Coronary artery (tissue), 2 donors: ENCODE measurements at regions not wholly inside any gene's neighbourhood (a gene's known extent, or its start where the extent isn't known, plus 50 kb on each side); places are given as distances from the start of the nearest gene placed in this dataset.
"Not testable (repeated sequence)": the region's sequence is repeated elsewhere in the genome, so short reads cannot be mapped to it uniquely, and the experiment has no call there.

Experiments
- DNase-seq: peaks from one replicate; pipeline ENCODE4 v3.0.0-alpha.2; 2017; ENCODE audit warnings: low spot score
- H3K27ac ChIP-seq, 2 donors: fragments of 200-600 bp; sonication (generic); one replicate each; pipeline ENCODE4 v1.5.1; 2016 to 2019
- H3K4me3 ChIP-seq: fragments of 200-600 bp; sonication (generic); 2 replicates; pipeline ENCODE4 v1.5.1; 2016; ENCODE audit warnings: mild to moderate bottlenecking, moderate library complexity
- TF ChIP-seq, protein P1 (sequence below): fragments of 200-600 bp; sonication (generic); IDR thresholded peaks from one replicate; pipeline ENCODE4 v1.5.1; 2019; ENCODE audit warnings: antibody characterized with exemption

DNA sequence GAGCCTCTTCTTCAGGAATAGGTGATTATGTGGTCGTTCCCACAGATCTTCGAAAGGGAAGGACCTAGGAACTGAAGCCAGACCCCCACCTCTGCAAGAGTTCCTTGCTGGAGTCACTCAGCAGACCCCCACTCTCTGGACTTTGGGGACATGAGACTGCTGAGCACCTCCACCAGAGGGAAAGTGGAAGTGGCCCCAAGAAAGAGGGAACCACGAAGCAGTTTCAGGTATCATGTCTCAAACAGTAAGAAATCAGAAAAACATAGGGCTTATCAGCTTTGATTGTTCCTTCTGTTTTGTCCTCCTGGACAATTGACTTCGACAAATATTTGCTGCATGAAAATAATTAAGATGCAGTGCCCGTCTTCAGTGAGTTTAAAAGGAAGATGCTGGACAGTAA, 98.9 kb downstream of the CDRT15L2 start:
- H3K4me3 ChIP-seq, H3K27ac ChIP-seq, DNase-seq: not testable (repeated sequence)

DNA sequence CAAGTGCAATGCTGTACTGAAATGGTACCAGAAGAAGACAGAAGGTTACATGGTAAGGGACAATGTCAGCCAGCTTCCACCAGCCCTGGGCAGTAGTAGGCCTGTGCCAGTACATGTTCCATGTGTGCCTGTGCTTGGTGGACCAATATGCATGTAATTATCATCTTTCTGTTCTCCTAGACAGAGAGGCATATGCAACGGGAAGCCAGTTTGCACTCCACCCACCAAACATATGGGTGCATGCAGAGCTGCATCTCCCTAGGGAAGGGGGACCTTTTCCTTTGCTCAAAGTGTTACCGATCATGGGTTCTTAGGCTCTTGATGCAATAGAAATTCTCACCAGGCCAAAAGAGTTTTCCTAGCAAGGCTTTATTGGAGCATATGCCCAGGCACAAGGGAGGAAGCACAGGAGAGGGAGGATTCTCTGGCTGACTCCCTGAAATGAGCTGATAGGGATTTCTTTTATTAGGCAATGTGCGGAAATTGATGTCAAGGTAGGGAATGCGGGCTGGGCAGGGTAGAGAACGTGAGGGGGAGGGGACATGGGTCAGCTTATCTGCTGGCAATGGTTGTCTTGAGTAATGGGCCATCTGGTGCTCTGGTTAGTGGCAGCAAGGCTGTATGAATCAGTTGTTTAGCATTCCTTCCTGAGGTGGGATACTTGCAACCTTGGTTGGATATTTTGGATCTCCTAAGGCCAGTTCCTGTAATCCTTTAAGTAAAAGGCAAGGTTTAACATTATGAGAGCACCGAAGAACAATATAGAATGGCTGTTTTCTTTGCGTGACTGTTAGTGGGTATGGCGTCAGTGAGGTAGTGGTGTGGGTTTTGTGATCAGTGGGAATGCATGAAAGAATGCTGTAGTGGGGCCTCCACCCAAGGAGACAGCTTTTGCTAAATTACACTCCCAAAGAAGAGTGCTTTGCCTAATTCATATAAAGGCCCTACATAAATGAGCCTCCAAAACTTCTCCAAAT, 102.5 kb downstream of the CDRT15L2 start:
- not testable (repeated sequence) for H3K4me3 ChIP-seq, H3K27ac ChIP-seq, DNase-seq

DNA sequence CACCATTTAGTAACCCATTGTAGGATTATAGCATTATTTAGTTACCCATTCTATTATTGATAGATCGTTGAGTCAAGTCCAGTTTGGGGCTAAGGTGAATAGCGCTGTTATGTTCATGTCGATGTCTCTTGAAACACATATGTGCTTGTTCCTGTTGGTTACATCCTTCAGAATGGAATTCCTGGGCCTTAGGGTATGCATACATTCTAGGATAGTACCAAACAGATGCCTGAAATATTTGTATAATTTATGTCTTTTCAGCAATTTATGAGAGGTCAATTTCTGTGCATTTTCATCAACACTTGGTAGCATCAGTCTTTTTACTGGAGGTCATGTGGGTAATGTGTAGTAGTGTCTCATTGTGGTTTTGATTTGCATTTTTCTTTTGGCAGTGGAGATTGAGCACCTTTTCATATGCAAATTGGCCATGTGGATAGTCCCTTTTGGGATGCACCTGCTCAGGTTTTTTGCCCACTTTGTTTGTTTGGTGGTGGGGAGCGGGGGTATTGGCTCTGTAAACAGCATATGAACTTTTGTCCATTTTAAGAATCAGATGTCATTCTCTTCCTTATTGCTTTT, 104.2 kb downstream of the CDRT15L2 start:
- DNase-seq, H3K27ac ChIP-seq, H3K4me3 ChIP-seq: not testable (repeated sequence)

DNA sequence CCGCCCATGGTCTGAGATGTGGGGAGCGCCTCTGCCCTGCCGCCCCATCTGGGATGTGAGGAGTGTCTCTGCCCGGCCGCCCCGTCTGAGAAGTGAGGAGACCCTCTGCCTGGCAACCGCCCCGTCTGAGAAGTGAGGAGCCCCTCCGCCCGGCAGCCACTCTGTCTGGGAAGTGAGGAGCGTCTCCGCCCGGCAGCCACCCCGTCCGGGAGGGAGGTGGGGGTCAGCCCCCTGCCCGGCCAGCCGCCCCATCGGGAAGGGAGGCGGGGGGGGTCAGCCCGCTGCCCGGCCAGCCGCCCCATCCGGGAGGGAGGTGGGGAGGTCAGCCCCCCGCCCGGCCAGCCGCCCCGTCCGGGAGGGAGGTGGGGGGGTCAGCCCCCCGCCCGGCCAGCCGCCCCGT, 105.5 kb downstream of the CDRT15L2 start:
- not testable (repeated sequence) for DNase-seq, H3K4me3 ChIP-seq, H3K27ac ChIP-seq

DNA sequence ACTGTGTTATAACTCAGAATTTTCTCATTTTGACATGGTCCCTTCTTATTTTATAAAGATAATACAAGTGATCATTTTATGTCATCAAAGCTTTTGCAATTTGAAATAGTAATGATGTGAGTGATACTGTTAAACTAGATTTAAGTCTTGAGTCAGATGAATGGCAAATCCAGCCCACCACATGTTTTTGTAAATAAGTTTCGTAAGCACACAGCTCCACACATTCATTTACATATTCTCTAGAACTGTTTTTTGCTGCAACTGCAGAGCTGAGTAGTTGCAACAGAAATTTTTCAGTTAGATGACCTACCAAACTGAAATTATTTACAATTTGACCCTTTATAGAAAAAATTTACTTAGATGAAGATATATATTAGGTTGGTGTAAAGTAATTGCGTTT, 108.1 kb downstream of the CDRT15L2 start:
- not testable (repeated sequence) for DNase-seq, H3K27ac ChIP-seq, H3K4me3 ChIP-seq

DNA sequence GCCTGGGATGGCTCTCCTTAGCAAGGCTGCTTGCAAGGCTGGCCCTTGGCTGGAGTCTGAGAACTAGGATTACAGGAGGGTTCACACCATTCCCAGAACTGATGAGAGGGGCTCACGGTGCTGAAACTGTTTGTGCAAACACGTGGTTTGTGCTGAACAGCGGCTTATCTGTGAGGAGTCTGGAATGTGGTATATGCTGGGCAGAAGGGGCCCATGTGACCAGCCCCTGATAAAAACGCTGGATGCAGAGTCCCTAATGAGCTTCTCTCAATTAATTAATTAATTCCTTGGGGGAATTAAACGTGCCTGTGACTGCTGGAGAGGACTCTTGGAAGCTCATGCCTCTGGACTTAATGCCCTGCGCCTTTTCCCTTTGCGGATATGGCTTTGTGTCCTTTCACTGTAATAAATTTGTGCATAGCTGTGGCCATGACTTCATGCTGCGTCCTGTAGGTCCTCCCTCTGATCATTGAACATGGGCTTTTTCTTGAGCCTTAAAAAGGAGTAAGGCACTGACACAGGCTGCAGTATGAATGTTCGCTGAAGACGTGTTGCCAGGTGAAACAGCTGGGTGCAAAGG, 109.7 kb downstream of the CDRT15L2 start:
- not testable (repeated sequence) for H3K4me3 ChIP-seq, DNase-seq

DNA sequence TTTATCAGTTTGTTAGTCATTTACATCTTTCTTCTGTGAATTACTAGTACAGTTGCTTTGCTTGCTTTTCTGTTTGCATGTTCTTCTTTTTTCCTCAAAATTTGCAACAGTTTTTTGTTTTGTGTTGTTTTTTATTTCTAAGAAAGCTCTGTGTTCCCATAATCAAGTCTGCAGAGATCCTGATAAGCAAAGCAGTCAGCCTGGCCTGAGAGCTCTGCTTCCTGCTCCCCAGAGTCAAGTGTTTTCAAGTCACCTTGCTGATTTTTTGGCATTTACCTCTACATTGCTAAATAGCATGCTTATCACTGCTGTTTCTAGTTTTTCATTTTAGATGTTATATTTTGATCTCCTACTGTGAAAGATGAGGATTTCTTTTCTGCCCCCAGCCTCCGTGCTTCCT, 113.2 kb downstream of the CDRT15L2 start:
- DNase-seq, H3K4me3 ChIP-seq, H3K27ac ChIP-seq: not testable (repeated sequence)

More for the DNA sequence above, 109.7 kb downstream of the CDRT15L2 start:
- not testable (repeated sequence) for H3K27ac ChIP-seq

DNA sequence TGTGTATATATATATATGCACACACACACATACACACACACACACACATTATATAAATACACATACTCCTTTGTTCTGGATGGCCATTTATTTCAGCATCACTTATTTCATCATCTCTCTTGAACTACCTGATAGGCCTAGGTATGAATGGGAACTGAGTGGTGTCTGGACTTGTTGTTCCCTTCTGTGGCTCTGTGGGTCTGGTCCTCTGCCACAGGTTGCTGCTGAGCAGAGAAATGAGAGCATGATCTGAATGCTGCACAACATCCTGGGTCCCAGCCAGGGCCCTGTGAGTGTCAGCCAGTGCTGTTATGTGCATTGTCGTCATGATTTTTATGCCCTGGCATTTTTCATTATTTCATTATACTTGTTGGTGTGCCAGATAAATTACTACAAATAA, 116.3 kb downstream of the CDRT15L2 start:
- not testable (repeated sequence) for H3K27ac ChIP-seq, DNase-seq, H3K4me3 ChIP-seq

DNA sequence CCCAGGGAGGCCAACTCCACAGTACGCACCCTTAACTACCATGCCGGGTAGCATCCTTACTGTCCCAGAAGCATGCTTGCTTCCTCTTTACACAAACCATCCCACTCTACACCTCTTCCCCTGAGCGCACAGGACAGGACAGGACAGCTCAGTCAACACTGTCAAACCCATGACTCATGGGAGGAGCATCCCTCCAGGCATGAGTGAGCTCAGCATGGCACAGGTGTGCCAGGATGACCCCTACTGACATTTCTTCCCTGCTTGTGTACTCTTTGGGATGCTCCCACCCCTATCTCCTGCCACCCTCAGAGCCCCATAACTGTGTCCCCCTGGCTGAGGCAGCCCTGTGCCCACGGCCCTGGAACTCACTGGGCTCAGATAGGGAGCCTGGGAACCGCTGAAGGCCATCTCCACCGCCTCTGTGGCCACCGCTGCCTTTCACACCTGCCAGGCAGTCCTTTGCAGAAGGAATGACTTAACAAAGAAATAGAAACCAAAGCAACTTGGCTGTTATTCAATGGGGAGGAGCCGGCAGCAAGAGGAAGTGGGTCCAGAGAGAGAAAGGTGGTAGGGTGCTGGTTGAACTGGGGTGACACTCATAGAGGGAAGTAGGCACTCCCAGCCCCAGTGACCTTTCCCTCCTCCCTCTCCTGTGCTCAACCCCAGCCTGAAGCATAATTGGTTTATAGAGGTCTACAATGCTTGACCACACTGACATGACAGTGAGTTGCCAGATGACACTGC, 119.1 kb downstream of the CDRT15L2 start:
- not testable (repeated sequence) for DNase-seq, H3K27ac ChIP-seq, H3K4me3 ChIP-seq

DNA sequence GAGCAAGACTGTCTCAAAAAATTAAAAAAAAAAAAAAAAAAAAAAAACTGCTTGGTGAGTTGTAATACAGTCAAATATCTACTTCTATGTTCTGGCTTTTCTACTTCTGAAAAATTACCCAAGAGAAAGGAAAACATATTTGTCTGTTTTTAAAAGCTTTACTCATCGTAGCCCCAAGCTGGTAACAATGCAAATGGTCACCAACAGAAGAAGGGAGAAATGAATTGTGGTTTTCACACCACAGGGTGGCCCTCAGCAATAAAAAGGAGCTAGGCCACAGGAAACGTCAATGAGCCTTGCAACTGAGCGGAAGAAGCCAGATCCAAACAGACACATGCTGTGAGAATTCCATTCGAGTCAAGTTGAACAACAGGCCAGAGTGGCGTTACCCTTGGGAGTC, 121.0 kb downstream of the CDRT15L2 start:
- not testable (repeated sequence) for H3K4me3 ChIP-seq, DNase-seq

DNA sequence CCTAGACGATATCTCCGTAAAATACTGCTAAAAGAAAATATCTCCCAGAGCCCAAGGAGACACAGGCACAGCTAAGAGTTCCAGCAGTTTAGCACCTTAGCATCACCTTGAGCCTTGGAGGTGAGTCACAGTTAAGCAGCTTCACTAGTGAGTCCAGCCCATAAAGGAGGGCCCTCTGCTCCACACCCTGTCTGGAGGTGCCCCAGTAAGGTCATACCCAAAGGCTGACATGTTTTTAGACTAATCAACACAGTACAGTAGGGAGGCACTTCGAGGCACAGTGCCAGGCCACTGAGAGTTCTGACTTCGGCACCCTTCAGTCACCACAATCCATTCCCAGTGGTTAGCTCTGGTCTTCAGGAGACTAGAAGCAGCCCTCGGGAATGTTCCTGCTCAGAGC, 121.8 kb downstream of the CDRT15L2 start:
- not testable (repeated sequence) for H3K4me3 ChIP-seq, DNase-seq, H3K27ac ChIP-seq

More for the DNA sequence above, 121.0 kb downstream of the CDRT15L2 start:
- not testable (repeated sequence) for H3K27ac ChIP-seq

DNA sequence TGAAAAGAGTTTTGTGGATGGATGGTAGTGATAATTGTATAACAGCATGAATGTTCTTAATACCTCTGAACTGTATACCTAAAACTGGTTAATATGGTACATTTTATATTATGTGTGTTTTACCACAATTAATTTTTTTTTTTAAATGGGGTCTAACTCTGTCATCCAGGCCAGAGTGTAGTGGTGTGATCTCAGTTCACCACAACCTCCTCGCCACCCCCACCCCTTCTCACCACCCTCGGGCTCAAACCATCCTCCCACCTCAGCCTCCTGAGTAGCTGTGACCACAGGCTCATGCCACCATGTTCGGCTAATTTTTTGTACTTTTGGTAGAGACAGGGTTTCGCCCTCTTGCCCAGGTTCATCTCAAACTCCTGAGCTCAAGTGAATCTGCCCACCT, 123.2 kb downstream of the CDRT15L2 start:
- Histone ChIP-seq H3K27ac (no peak overlapping the region), H3K4me3 (no peak overlapping the region)
- TF ChIP-seq, protein P1, sequence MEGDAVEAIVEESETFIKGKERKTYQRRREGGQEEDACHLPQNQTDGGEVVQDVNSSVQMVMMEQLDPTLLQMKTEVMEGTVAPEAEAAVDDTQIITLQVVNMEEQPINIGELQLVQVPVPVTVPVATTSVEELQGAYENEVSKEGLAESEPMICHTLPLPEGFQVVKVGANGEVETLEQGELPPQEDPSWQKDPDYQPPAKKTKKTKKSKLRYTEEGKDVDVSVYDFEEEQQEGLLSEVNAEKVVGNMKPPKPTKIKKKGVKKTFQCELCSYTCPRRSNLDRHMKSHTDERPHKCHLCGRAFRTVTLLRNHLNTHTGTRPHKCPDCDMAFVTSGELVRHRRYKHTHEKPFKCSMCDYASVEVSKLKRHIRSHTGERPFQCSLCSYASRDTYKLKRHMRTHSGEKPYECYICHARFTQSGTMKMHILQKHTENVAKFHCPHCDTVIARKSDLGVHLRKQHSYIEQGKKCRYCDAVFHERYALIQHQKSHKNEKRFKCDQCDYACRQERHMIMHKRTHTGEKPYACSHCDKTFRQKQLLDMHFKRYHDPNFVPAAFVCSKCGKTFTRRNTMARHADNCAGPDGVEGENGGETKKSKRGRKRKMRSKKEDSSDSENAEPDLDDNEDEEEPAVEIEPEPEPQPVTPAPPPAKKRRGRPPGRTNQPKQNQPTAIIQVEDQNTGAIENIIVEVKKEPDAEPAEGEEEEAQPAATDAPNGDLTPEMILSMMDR, result no peak
- no peak for DNase-seq

DNA sequence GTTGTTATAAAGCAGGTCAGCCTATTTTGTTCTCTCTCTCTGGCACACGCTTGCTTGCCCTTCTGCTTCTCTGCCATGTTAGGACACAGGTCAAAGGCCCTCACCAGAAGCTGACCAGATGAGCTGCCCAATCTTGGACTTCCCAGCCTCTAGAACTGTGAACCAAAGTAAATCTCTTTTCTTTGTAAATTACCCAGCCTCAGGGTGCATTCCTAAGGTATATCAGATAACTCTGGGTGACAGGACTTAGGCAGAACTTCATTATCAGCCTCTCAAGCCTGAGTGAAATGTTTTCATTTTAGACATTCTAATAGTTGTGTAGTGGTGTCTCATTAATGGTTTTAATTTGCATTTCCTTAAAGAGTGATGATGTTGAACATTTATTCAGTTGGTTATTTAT, 124.3 kb downstream of the CDRT15L2 start:
- Histone ChIP-seq H3K4me3 (no peak overlapping the region), H3K27ac (no peak overlapping the region)
- no peak for DNase-seq
- TF ChIP-seq, protein P1, result no peak

DNA sequence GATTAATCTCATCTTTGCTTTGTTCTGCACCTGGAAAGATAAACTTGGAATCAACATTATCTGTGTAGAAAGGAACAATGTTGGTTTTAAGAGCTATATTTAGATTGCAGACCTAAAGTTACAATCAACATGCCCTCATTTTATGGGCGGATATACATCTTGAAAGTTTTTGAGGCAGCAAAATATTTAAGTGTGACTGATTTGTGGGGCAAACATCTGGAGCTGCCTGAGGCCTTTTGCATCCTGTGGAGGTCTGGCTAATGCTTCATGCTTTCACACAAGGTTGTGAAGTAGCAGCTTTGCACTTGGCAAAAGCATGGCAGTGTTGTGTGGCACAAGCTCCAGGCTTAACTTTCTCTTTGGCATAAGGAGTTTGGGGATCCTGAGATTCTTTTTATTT, 125.7 kb downstream of the CDRT15L2 start:
- not testable (repeated sequence) for H3K4me3 ChIP-seq, DNase-seq, H3K27ac ChIP-seq
